ENCODE measurements at regions not wholly inside any gene's neighbourhood (a gene's known extent, or its start where the extent isn't known, plus 50 kb on each side); places are given as distances from the start of the nearest gene placed in this dataset.

DNA sequence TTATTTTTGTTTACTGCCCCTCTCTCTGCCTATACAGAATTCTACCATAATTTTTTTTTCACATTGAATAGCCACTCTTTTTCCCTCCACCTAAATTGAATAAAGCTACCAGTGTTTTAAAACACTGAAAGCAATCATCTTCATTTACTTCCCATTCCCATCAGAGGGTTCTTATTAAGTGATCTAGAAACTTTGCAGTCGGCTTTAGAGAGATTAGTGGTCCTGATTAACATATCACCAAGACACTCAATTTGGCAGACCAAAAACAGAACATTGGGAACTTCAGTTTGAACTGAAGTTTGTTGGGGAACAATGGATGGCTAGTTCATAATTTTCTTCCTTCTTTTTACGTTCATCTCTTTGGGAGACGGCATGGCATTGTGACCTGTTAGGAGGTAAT is 249.5 kb downstream of the CBLN4 start:
- no peak for TF ChIP-seq ZBTB33 (IDR thresholded peaks at IDR 0.05)
- no peak for TF ChIP-seq MEF2A (IDR thresholded peaks at IDR 0.05; ENCODE audit: insufficient read depth, low read depth, low read length)
- TF ChIP-seq, protein P1, sequence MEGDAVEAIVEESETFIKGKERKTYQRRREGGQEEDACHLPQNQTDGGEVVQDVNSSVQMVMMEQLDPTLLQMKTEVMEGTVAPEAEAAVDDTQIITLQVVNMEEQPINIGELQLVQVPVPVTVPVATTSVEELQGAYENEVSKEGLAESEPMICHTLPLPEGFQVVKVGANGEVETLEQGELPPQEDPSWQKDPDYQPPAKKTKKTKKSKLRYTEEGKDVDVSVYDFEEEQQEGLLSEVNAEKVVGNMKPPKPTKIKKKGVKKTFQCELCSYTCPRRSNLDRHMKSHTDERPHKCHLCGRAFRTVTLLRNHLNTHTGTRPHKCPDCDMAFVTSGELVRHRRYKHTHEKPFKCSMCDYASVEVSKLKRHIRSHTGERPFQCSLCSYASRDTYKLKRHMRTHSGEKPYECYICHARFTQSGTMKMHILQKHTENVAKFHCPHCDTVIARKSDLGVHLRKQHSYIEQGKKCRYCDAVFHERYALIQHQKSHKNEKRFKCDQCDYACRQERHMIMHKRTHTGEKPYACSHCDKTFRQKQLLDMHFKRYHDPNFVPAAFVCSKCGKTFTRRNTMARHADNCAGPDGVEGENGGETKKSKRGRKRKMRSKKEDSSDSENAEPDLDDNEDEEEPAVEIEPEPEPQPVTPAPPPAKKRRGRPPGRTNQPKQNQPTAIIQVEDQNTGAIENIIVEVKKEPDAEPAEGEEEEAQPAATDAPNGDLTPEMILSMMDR (IDR thresholded peaks at IDR 0.05 in 2 of 3, conservative IDR thresholded peaks at IDR 0.05 in 1 of 3; ENCODE audit: control insufficient read depth in 2 of 3, extremely low read depth in 1 of 3, insufficient read depth in 1 of 3, low read depth in 3 of 3, low read length in 3 of 3), result no peak
- TF ChIP-seq CREM (IDR thresholded peaks at IDR 0.05; ENCODE audit: low read depth), result no peak
- no peak for TF ChIP-seq TAF1 (IDR thresholded peaks at IDR 0.05; ENCODE audit: borderline replicate concordance, low read depth, low read length)
- TF ChIP-seq, protein P2, sequence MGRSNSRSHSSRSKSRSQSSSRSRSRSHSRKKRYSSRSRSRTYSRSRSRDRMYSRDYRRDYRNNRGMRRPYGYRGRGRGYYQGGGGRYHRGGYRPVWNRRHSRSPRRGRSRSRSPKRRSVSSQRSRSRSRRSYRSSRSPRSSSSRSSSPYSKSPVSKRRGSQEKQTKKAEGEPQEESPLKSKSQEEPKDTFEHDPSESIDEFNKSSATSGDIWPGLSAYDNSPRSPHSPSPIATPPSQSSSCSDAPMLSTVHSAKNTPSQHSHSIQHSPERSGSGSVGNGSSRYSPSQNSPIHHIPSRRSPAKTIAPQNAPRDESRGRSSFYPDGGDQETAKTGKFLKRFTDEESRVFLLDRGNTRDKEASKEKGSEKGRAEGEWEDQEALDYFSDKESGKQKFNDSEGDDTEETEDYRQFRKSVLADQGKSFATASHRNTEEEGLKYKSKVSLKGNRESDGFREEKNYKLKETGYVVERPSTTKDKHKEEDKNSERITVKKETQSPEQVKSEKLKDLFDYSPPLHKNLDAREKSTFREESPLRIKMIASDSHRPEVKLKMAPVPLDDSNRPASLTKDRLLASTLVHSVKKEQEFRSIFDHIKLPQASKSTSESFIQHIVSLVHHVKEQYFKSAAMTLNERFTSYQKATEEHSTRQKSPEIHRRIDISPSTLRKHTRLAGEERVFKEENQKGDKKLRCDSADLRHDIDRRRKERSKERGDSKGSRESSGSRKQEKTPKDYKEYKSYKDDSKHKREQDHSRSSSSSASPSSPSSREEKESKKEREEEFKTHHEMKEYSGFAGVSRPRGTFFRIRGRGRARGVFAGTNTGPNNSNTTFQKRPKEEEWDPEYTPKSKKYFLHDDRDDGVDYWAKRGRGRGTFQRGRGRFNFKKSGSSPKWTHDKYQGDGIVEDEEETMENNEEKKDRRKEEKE (IDR thresholded peaks at IDR 0.05), result no peak

All from GM12878 (cell line).